Caco-2 (cell line): ENCODE measurements at regions not wholly inside any gene's neighbourhood (a gene's known extent, or its start where the extent isn't known, plus 50 kb on each side); places are given as distances from the start of the nearest gene placed in this dataset.

Experiments
- BruUV-seq: library from RNA; stranded (reverse); fragments of 400-500 nt; replicated peaks from 2 replicates; lab custom pipeline; 2021; lab: Mats Ljungman, UMichigan
- CTCF ChIA-PET: fragments of 300-600 bp; sonication (Branson Sonifier 250); formaldehyde crosslinking; loops from one replicate; lab custom pipeline; 2022; ENCODE audit warnings: antibody characterized with exemption; lab: Charles Lee
- POLR2A ChIA-PET: fragments of 300-600 bp; sonication (Branson Sonifier 250); formaldehyde crosslinking; loops from one replicate; lab custom pipeline; 2022; ENCODE audit warnings: antibody characterized with exemption; lab: Charles Lee
- DNase-seq, 2 experiments: peaks; one replicate each; pipeline versions ENCODE4 v3.0.0 to v3.0.0-alpha.2; 2020 to 2022
- H3K27me3 ChIP-seq: replicated peaks from 2 replicates; pipeline ENCODE4 v1.6.0; 2011; ENCODE audit warnings: low read length; ENCODE audit not compliant: control insufficient read depth, insufficient read depth
- H3K36me3 ChIP-seq: 2 replicates; pipeline ENCODE4 v1.5.1; 2011; ENCODE audit warnings: low read length; ENCODE audit not compliant: control insufficient read depth, insufficient read depth
- H3K4me1 ChIP-seq: fragments of 250-450 bp; sonication (Bioruptor Pico); 2 replicates; pipeline ENCODE4 v1.5.1; 2020; ENCODE audit warnings: mild to moderate bottlenecking
- H3K4me3 ChIP-seq: 2 replicates; pipeline ENCODE4 v1.5.1; 2011; ENCODE audit warnings: low read depth, mild to moderate bottlenecking, control low read depth, low read length
- H3K9me3 ChIP-seq: fragments of 250-450 bp; sonication (Bioruptor Pico); 2 replicates; pipeline ENCODE4 v1.5.1; 2020; ENCODE audit warnings: mild to moderate bottlenecking, moderate library complexity
- H3K27ac Mint-ChIP-seq: one replicate; pipeline ENCODE4 v1.8.0; 2022; ENCODE audit warnings: mixed read lengths; ENCODE audit not compliant: unreplicated experiment
- H3K27me3 Mint-ChIP-seq: one replicate; pipeline ENCODE4 v1.8.0; 2022; ENCODE audit warnings: mixed read lengths; ENCODE audit not compliant: insufficient read depth, unreplicated experiment
- H3K36me3 Mint-ChIP-seq: one replicate; pipeline ENCODE4 v1.8.0; 2022; ENCODE audit warnings: mild to moderate bottlenecking, mixed read lengths; ENCODE audit not compliant: insufficient read depth, unreplicated experiment
- H3K4me1 Mint-ChIP-seq: one replicate; pipeline ENCODE4 v1.8.0; 2022; ENCODE audit warnings: low read depth, mixed read lengths; ENCODE audit not compliant: unreplicated experiment
- H3K4me3 Mint-ChIP-seq: one replicate; pipeline ENCODE4 v1.8.0; 2022; ENCODE audit warnings: mild to moderate bottlenecking, moderate library complexity, mixed read lengths; ENCODE audit not compliant: unreplicated experiment
- H3K9me3 Mint-ChIP-seq: one replicate; pipeline ENCODE4 v1.8.0; 2022; ENCODE audit warnings: mixed read lengths; ENCODE audit not compliant: unreplicated experiment
- intact Hi-C: fragments of 100-400 bp; cut with micrococcal nuclease; formaldehyde crosslinking; loops from one replicate; pipeline ENCODE4 v1.10.0; 2022; ENCODE audit not compliant: unreplicated experiment
- TF ChIP-seq, protein P1 (sequence below), 2 experiments: fragments of 200-600 bp in 1 of 2; IDR thresholded peaks; 1 replicate in 1 of 2; 2 replicates in 1 of 2; pipeline versions ENCODE4 v1.5.1 to v1.8.0; 2011 to 2022; ENCODE audit warnings: antibody characterized with exemption in 1 of 2, control low read depth in 1 of 2, inconsistent platforms in 1 of 2, low read depth in 1 of 2, low read length in 1 of 2, mild to moderate bottlenecking in 1 of 2, moderate library complexity in 1 of 2; ENCODE audit not compliant: insufficient read depth in 1 of 2, severe bottlenecking in 1 of 2, unreplicated experiment in 1 of 2

- ChIA-PET CTCF (no interaction called here), POLR2A (no interaction called here)
- Mint-ChIP-seq H3K27ac (no peak overlapping the region), H3K4me3 (no peak overlapping the region), H3K27me3 (no peaks in the 10 kb centered on the region), H3K36me3 (no peaks in the 10 kb centered on the region), H3K4me1 (no peaks in the 10 kb centered on the region), H3K9me3 (no peaks in the 10 kb centered on the region)
- Histone ChIP-seq H3K36me3 (no peaks in the 10 kb centered on the region), H3K9me3 (no peaks in the 10 kb centered on the region), H3K4me3 (no peak overlapping the region), H3K4me1 (no peaks in the 10 kb centered on the region), H3K27me3 (no peaks in the 10 kb centered on the region)
- intact Hi-C loops = no loop called here
- TF ChIP-seq, protein P1, sequence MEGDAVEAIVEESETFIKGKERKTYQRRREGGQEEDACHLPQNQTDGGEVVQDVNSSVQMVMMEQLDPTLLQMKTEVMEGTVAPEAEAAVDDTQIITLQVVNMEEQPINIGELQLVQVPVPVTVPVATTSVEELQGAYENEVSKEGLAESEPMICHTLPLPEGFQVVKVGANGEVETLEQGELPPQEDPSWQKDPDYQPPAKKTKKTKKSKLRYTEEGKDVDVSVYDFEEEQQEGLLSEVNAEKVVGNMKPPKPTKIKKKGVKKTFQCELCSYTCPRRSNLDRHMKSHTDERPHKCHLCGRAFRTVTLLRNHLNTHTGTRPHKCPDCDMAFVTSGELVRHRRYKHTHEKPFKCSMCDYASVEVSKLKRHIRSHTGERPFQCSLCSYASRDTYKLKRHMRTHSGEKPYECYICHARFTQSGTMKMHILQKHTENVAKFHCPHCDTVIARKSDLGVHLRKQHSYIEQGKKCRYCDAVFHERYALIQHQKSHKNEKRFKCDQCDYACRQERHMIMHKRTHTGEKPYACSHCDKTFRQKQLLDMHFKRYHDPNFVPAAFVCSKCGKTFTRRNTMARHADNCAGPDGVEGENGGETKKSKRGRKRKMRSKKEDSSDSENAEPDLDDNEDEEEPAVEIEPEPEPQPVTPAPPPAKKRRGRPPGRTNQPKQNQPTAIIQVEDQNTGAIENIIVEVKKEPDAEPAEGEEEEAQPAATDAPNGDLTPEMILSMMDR (IDR thresholded peaks at IDR 0.05; ENCODE audit: insufficient read depth in 1 of 2, low read depth in 1 of 2, low read length in 1 of 2, severe bottlenecking in 1 of 2, unreplicated experiment in 1 of 2) = no peak
- BruUV-seq = no TSS peak
- no peak for DNase-seq
Observed at GRCh38 chr1:83709662-83710061, 289.3 kb downstream of the TTLL7 start.

GRCh38 chr1:83706354-83706938 is 292.5 kb downstream of the TTLL7 start:
- H3K36me3 Mint-ChIP-seq = no peaks in the 10 kb centered on the region
- TF ChIP-seq, protein P1 (IDR thresholded peaks at IDR 0.05; ENCODE audit: insufficient read depth in 1 of 2, low read depth in 1 of 2, low read length in 1 of 2, severe bottlenecking in 1 of 2, unreplicated experiment in 1 of 2) = no peak
- BruUV-seq = no TSS peak

GRCh38 chr1:83705091-83705490 is 293.8 kb downstream of the TTLL7 start:
- CTCF ChIA-PET = no interaction called here
- no peak overlapping the region for H3K27ac Mint-ChIP-seq
- TF ChIP-seq, protein P1 (IDR thresholded peaks at IDR 0.05; ENCODE audit: insufficient read depth in 1 of 2, low read depth in 1 of 2, low read length in 1 of 2, severe bottlenecking in 1 of 2, unreplicated experiment in 1 of 2) = no peak
- no TSS peak for BruUV-seq
- Histone ChIP-seq H3K4me3 (no peak overlapping the region), H3K36me3 (no peaks in the 10 kb centered on the region), H3K4me1 (no peaks in the 10 kb centered on the region), H3K9me3 (no peaks in the 10 kb centered on the region), H3K27me3 (no peaks in the 10 kb centered on the region)
- DNase-seq = no peak
- POLR2A ChIA-PET = no interaction called here
- intact Hi-C loops = no loop called here
- H3K9me3 Mint-ChIP-seq = no peaks in the 10 kb centered on the region
- H3K4me3 Mint-ChIP-seq = no peak overlapping the region
- no peaks in the 10 kb centered on the region for H3K4me1 Mint-ChIP-seq
- no peaks in the 10 kb centered on the region for H3K36me3 Mint-ChIP-seq
- H3K27me3 Mint-ChIP-seq = no peaks in the 10 kb centered on the region

More at GRCh38 chr1:83706354-83706938, 292.5 kb downstream of the TTLL7 start:
- H3K27ac Mint-ChIP-seq = no peak overlapping the region
- H3K9me3 ChIP-seq = no peaks in the 10 kb centered on the region
- no peaks in the 10 kb centered on the region for H3K27me3 Mint-ChIP-seq
- no peaks in the 10 kb centered on the region for H3K4me1 Mint-ChIP-seq
- ChIA-PET POLR2A (interaction anchor here (0.6 kb wide), 1 partner anchor 69 kb away, joined by 3 read pairs; no protein-coding TSS in a partner anchor), CTCF (no interaction called here)
- no peaks in the 10 kb centered on the region for H3K27me3 ChIP-seq
- H3K36me3 ChIP-seq = no peaks in the 10 kb centered on the region
- intact Hi-C loops = no loop called here
- no peak overlapping the region for H3K4me3 ChIP-seq
- no peaks in the 10 kb centered on the region for H3K9me3 Mint-ChIP-seq
- no peaks in the 10 kb centered on the region for H3K4me1 ChIP-seq
- no peak for DNase-seq
- H3K4me3 Mint-ChIP-seq = no peak overlapping the region
